ENCODE measurements at regions not wholly inside any gene's neighbourhood (a gene's known extent, or its start where the extent isn't known, plus 50 kb on each side); places are given as distances from the start of the nearest gene placed in this dataset.

- TF ChIP-seq CHD7 (IDR thresholded peaks at IDR 0.05; ENCODE audit: insufficient replicate concordance, low read length) (no peak), CREB1 (IDR thresholded peaks at IDR 0.05) (no peak), GTF2F1 (IDR thresholded peaks at IDR 0.05; ENCODE audit: borderline replicate concordance, low read depth, low read length) (no peak), SAP30 (IDR thresholded peaks at IDR 0.05; ENCODE audit: insufficient read depth, insufficient replicate concordance, low read length) (no peak), GABPA (IDR thresholded peaks at IDR 0.05; ENCODE audit: borderline replicate concordance, insufficient read depth, low read length) (no peak), RBBP5 (IDR thresholded peaks at IDR 0.05; ENCODE audit: borderline replicate concordance, low read depth, low read length) (no peak), SRF (IDR thresholded peaks at IDR 0.05; ENCODE audit: low read depth, low read length) (no peak), POU5F1 (IDR thresholded peaks at IDR 0.05; ENCODE audit: low read depth, low read length) (no peak), CEBPB (IDR thresholded peaks at IDR 0.05; ENCODE audit: low read depth, low read length) (no peak), PHF8 (conservative IDR thresholded peaks at IDR 0.05; ENCODE audit: low read depth, low read length) (no peak), RFX5 (IDR thresholded peaks at IDR 0.05; ENCODE audit: borderline replicate concordance, low read depth, low read length) (no peak), JUN (IDR thresholded peaks at IDR 0.05; ENCODE audit: low read depth, low read length) (no peak), SP2 (IDR thresholded peaks at IDR 0.05; ENCODE audit: low read length) (no peak)
Measured at GRCh38 chr12:128205145-128205544, 61.8 kb upstream of the TMEM132C start (continued).
